ENCODE measurements at regions not wholly inside any gene's neighbourhood (a gene's known extent, or its start where the extent isn't known, plus 50 kb on each side); places are given as distances from the start of the nearest gene placed in this dataset.

- Histone ChIP-seq H3K9me3 (ENCODE audit: control insufficient read depth, insufficient read depth, low read depth, low read length) (no peaks in the 10 kb centered on the region), H3K36me3 (ENCODE audit: control insufficient read depth in 2 of 2, insufficient read depth in 1 of 2, low read length in 2 of 2) (no peaks in the 10 kb centered on the region), H3K27ac (ENCODE audit: extremely low read depth, low read depth, low read length) (no peak overlapping the region), H3K4me3 (ENCODE audit: low read depth, low read length) (no peak overlapping the region), H3K4me1 (ENCODE audit: control insufficient read depth, insufficient read depth, low read length) (no peaks in the 10 kb centered on the region)
- TF ChIP-seq, protein P1, sequence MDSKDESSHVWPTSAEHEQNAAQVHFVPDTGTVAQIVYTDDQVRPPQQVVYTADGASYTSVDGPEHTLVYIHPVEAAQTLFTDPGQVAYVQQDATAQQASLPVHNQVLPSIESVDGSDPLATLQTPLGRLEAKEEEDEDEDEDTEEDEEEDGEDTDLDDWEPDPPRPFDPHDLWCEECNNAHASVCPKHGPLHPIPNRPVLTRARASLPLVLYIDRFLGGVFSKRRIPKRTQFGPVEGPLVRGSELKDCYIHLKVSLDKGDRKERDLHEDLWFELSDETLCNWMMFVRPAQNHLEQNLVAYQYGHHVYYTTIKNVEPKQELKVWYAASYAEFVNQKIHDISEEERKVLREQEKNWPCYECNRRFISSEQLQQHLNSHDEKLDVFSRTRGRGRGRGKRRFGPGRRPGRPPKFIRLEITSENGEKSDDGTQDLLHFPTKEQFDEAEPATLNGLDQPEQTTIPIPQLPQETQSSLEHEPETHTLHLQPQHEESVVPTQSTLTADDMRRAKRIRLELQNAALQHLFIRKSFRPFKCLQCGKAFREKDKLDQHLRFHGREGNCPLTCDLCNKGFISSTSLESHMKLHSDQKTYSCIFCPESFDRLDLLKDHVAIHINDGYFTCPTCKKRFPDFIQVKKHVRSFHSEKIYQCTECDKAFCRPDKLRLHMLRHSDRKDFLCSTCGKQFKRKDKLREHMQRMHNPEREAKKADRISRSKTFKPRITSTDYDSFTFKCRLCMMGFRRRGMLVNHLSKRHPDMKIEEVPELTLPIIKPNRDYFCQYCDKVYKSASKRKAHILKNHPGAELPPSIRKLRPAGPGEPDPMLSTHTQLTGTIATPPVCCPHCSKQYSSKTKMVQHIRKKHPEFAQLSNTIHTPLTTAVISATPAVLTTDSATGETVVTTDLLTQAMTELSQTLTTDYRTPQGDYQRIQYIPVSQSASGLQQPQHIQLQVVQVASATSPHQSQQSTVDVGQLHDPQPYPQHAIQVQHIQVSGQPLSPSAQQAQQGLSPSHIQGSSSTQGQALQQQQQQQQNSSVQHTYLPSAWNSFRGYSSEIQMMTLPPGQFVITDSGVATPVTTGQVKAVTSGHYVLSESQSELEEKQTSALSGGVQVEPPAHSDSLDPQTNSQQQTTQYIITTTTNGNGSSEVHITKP (tag by site-specific recombination; IDR thresholded peaks at IDR 0.05), result no peak
- TF ChIP-seq ZNF670 (tag by site-specific recombination; IDR thresholded peaks at IDR 0.05; ENCODE audit: low read depth) (no peak), ZNF223 (tag by site-specific recombination; IDR thresholded peaks at IDR 0.05) (no peak), KLF16 (tag by site-specific recombination; IDR thresholded peaks at IDR 0.05) (no peak)
- ChIA-PET CTCF (interaction anchor here (0.6 kb wide), 2 partner anchors 60 to 834 kb away, joined by 3 read pairs; no protein-coding TSS in a partner anchor), POLR2A (no interaction called here)
Observed at GRCh38 chr2:145572238-145572637, 1052.3 kb upstream of the ZEB2 start.

DNA sequence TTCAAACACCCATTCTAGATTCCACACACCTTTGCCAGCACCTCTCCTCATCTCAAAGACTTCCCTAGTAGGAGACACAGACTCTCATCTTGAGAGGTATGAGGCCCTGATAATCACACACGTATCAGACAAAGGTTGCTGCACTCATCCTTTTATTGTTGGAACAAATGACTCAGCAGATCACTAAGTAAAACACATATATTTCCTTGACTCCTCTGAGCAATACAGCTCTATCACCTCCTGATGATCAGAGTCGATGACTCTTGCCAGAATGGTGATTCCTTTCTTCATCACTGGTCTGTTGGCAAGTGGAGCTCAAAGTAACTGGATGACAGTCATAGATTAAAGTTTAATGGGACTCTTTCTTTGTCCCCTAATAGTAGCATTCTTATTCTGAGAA, 1049.2 kb upstream of the ZEB2 start:
- CTCF ChIA-PET, result no interaction called here
- Histone ChIP-seq H3K9me3 (ENCODE audit: control insufficient read depth, insufficient read depth, low read depth, low read length) (no peaks in the 10 kb centered on the region), H3K27ac (ENCODE audit: extremely low read depth, low read depth, low read length) (no peak overlapping the region), H3K4me1 (ENCODE audit: control insufficient read depth, insufficient read depth, low read length) (no peaks in the 10 kb centered on the region), H3K4me3 (ENCODE audit: low read depth, low read length) (no peak overlapping the region), H3K36me3 (ENCODE audit: control insufficient read depth in 2 of 2, insufficient read depth in 1 of 2, low read length in 2 of 2) (no peaks in the 10 kb centered on the region)
- POLR2A ChIA-PET, result no interaction called here
- no peak for TF ChIP-seq ZNF335 (tag by site-specific recombination; conservative IDR thresholded peaks at IDR 0.05)
- TF ChIP-seq, protein P2, sequence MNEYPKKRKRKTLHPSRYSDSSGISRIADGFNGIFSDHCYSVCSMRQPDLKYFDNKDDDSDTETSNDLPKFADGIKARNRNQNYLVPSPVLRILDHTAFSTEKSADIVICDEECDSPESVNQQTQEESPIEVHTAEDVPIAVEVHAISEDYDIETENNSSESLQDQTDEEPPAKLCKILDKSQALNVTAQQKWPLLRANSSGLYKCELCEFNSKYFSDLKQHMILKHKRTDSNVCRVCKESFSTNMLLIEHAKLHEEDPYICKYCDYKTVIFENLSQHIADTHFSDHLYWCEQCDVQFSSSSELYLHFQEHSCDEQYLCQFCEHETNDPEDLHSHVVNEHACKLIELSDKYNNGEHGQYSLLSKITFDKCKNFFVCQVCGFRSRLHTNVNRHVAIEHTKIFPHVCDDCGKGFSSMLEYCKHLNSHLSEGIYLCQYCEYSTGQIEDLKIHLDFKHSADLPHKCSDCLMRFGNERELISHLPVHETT (tag by site-specific recombination; IDR thresholded peaks at IDR 0.05), result no peak

- no peaks in the 10 kb centered on the region for H3K36me3 ChIP-seq (ENCODE audit: control insufficient read depth in 2 of 2, insufficient read depth in 1 of 2, low read length in 2 of 2)
- ChIA-PET POLR2A (no interaction called here), CTCF (interaction anchor here (0.9 kb wide), 1 partner anchor 28 kb away, joined by 3 read pairs; no protein-coding TSS in a partner anchor)
- no peak overlapping the region for H3K4me3 ChIP-seq (ENCODE audit: low read depth, low read length)
- TF ChIP-seq, protein P3, sequence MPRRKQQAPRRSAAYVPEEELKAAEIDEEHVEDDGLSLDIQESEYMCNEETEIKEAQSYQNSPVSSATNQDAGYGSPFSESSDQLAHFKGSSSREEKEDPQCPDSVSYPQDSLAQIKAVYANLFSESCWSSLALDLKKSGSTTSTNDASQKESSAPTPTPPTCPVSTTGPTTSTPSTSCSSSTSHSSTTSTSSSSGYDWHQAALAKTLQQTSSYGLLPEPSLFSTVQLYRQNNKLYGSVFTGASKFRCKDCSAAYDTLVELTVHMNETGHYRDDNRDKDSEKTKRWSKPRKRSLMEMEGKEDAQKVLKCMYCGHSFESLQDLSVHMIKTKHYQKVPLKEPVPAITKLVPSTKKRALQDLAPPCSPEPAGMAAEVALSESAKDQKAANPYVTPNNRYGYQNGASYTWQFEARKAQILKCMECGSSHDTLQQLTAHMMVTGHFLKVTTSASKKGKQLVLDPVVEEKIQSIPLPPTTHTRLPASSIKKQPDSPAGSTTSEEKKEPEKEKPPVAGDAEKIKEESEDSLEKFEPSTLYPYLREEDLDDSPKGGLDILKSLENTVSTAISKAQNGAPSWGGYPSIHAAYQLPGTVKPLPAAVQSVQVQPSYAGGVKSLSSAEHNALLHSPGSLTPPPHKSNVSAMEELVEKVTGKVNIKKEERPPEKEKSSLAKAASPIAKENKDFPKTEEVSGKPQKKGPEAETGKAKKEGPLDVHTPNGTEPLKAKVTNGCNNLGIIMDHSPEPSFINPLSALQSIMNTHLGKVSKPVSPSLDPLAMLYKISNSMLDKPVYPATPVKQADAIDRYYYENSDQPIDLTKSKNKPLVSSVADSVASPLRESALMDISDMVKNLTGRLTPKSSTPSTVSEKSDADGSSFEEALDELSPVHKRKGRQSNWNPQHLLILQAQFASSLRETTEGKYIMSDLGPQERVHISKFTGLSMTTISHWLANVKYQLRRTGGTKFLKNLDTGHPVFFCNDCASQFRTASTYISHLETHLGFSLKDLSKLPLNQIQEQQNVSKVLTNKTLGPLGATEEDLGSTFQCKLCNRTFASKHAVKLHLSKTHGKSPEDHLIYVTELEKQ (tag by site-specific recombination; IDR thresholded peaks at IDR 0.05; ENCODE audit: borderline replicate concordance), result no peak
- TF ChIP-seq ZNF391 (tag by site-specific recombination; IDR thresholded peaks at IDR 0.05; ENCODE audit: borderline replicate concordance, low read depth) (no peak), ZNF146 (tag by site-specific recombination; IDR thresholded peaks at IDR 0.05) (no peak), ZNF501 (tag by site-specific recombination; IDR thresholded peaks at IDR 0.05) (no peak), ZNF394 (tag by site-specific recombination; IDR thresholded peaks at IDR 0.05; ENCODE audit: borderline replicate concordance) (no peak), ZNF184 (tag by site-specific recombination; IDR thresholded peaks at IDR 0.05) (no peak), RBAK (tag by site-specific recombination; IDR thresholded peaks at IDR 0.05) (no peak), ZNF544 (tag by site-specific recombination; IDR thresholded peaks at IDR 0.05) (no peak), ZNF776 (tag by site-specific recombination; IDR thresholded peaks at IDR 0.05; ENCODE audit: borderline replicate concordance) (no peak), SP7 (tag by site-specific recombination; IDR thresholded peaks at IDR 0.05) (no peak), ZNF423 (tag by site-specific recombination; IDR thresholded peaks at IDR 0.05) (no peak), ZNF169 (tag by site-specific recombination; IDR thresholded peaks at IDR 0.05) (no peak), ZNF133 (tag by site-specific recombination; IDR thresholded peaks at IDR 0.05) (no peak), KLF16 (tag by site-specific recombination; IDR thresholded peaks at IDR 0.05) (no peak)
- TF ChIP-seq, protein P4, sequence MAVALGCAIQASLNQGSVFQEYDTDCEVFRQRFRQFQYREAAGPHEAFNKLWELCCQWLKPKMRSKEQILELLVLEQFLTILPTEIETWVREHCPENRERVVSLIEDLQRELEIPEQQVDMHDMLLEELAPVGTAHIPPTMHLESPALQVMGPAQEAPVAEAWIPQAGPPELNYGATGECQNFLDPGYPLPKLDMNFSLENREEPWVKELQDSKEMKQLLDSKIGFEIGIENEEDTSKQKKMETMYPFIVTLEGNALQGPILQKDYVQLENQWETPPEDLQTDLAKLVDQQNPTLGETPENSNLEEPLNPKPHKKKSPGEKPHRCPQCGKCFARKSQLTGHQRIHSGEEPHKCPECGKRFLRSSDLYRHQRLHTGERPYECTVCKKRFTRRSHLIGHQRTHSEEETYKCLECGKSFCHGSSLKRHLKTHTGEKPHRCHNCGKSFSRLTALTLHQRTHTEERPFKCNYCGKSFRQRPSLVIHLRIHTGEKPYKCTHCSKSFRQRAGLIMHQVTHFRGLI (tag by site-specific recombination; IDR thresholded peaks at IDR 0.05), result no peak
- no peak overlapping the region for H3K27ac ChIP-seq (ENCODE audit: extremely low read depth, low read depth, low read length)
- H3K9me3 ChIP-seq (ENCODE audit: control insufficient read depth, insufficient read depth, low read depth, low read length), result no peaks in the 10 kb centered on the region
- H3K4me1 ChIP-seq (ENCODE audit: control insufficient read depth, insufficient read depth, low read length), result no peaks in the 10 kb centered on the region
Observed at GRCh38 chr2:145563741-145564615, 1044.1 kb upstream of the ZEB2 start.

Measured in HEK293 (cell line).